B cell (primary cell): ENCODE measurements at regions not wholly inside any gene's neighbourhood (a gene's known extent, or its start where the extent isn't known, plus 50 kb on each side); places are given as distances from the start of the nearest gene placed in this dataset.

Experiments used
- CTCF ChIP-seq: fragments of 200-600 bp; IDR thresholded peaks from one replicate; pipeline ENCODE4 v1.8.0; 2022; ENCODE audit warnings: antibody characterized with exemption, mild to moderate bottlenecking
- EZH2 ChIP-seq: IDR thresholded peaks from 2 replicates; pipeline ENCODE4 v1.6.1; 2012; ENCODE audit warnings: borderline replicate concordance, low read depth, mild to moderate bottlenecking, moderate library complexity, low read length; ENCODE audit not compliant: insufficient read depth, poor library complexity, severe bottlenecking

GRCh38 chr6:163701762-163702161 lies 287.2 kb downstream of the QKI start:
- TF ChIP-seq CTCF (no peak), EZH2 (no peak)
